Keratinocyte (primary cell): ENCODE measurements at regions not wholly inside any gene's neighbourhood (a gene's known extent, or its start where the extent isn't known, plus 50 kb on each side); places are given as distances from the start of the nearest gene placed in this dataset.

Source experiments
- EZH2 ChIP-seq: IDR thresholded peaks from one replicate; pipeline ENCODE4 v1.6.1; 2012; ENCODE audit warnings: inconsistent platforms, mild to moderate bottlenecking, low read length, moderate library complexity
- TF ChIP-seq, protein P1 (sequence below), 3 experiments: IDR thresholded peaks in 1 of 3; conservative IDR thresholded peaks in 1 of 3; optimal IDR thresholded peaks in 1 of 3; 2 replicates in 2 of 3; 3 replicates in 1 of 3; pipeline versions ENCODE3 to v1.5.1; 2011; ENCODE audit warnings: low read length in 3 of 3, mild to moderate bottlenecking in 3 of 3, moderate library complexity in 2 of 3, control low read depth in 1 of 3, inconsistent platforms in 1 of 3; ENCODE audit not compliant: insufficient read depth in 2 of 3; ENCODE audit errors: extremely low read depth in 1 of 3

DNA sequence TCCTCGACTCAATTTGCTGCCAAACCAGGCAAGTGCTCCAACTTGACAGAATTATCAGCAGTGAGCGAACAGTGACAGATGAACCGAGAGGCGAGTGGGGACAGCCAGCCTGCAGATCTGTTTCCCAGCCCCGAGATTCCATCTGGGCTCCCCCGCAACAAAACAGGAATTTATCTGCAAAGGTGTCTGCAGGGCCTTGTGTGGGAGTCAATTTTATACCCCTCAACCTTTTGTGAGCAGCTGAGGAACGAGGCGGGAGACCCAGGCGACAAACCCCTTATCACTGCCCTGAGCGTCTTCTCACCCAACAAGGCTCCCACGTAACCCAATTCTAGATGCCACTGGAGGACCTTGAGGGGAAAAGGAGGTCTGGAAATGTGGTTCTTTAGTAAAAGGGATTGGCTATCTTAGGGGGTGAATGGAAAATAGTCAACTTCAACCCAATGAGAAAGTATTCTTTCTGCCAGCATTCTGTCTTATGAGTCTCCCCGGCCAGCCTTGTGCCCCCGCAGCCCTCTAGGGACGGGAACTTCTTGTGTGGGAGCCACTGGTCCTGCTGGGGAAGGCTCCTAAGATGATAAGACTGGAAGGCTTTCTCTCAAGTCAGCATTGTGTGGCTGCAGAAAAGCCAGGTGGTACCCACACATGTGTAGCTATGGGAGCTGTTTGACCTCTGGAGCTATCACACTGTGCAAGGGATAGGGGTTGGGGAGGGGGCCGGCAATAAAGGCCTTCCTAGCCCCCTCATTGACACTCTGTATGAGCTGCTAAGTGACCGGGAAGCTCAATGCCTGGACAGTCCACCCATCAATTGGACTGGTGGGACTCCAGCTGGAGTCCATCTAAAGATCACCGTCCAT is 527.9 kb downstream of the SHQ1 start:
- TF ChIP-seq, protein P1, sequence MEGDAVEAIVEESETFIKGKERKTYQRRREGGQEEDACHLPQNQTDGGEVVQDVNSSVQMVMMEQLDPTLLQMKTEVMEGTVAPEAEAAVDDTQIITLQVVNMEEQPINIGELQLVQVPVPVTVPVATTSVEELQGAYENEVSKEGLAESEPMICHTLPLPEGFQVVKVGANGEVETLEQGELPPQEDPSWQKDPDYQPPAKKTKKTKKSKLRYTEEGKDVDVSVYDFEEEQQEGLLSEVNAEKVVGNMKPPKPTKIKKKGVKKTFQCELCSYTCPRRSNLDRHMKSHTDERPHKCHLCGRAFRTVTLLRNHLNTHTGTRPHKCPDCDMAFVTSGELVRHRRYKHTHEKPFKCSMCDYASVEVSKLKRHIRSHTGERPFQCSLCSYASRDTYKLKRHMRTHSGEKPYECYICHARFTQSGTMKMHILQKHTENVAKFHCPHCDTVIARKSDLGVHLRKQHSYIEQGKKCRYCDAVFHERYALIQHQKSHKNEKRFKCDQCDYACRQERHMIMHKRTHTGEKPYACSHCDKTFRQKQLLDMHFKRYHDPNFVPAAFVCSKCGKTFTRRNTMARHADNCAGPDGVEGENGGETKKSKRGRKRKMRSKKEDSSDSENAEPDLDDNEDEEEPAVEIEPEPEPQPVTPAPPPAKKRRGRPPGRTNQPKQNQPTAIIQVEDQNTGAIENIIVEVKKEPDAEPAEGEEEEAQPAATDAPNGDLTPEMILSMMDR (optimal IDR thresholded peaks at IDR 0.05 in 1 of 3, IDR thresholded peaks at IDR 0.05 in 1 of 3, conservative IDR thresholded peaks at IDR 0.05 in 1 of 3; ENCODE audit: extremely low read depth in 1 of 3, insufficient read depth in 2 of 3, low read length in 3 of 3): no peak
- no peak for TF ChIP-seq EZH2
